ENCODE measurements at regions not wholly inside any gene's neighbourhood (a gene's known extent, or its start where the extent isn't known, plus 50 kb on each side); places are given as distances from the start of the nearest gene placed in this dataset.

GRCh38 chrX:39336671-39337311 lies 535.5 kb downstream of the MID1IP1 start:
- no peak overlapping the region for H3K4me3 ChIP-seq (ENCODE audit: low read depth in 2 of 2, low read length in 1 of 2)

DNA sequence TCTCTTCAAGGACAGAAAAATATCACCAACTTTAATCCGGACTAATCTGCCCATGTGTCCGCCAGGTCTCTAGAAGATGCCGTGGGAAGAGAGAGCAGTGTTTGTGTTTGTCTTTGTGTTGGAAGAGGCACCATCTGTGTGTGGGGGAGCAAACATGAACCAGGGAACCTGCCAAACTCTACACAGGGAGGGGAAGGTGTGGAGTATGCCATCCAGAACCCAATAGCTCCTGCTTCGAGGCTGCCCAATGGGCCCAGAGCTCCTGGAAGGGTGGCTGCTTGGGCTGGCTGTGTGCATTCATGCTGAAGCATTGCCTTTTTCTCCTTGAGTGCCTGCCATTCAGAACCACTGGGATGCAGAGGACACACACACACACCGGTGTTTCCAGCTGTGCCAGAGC lies 536.2 kb downstream of the MID1IP1 start:
- ChIA-PET CTCF (no interaction called here), POLR2A (no interaction called here)
- Histone ChIP-seq H3K27me3 (ENCODE audit: insufficient read depth) (peaks cover 5% of the 10 kb centered on the region; the same call in 1 of the 2 replicates), H3K4me1 (ENCODE audit: control insufficient read depth in 1 of 2, insufficient read depth in 2 of 2, low read depth in 1 of 2, low read length in 1 of 2) (peaks cover 0 to 2% of the 10 kb centered on the region in 2 experiments; a peak in 1 of 4 replicates), H3K9me3 (no peaks in the 10 kb centered on the region), H3K9ac (no peak overlapping the region), H3K9me2 (no peaks in the 10 kb centered on the region), H3K36me3 (replicated peaks in 1 of 2; ENCODE audit: control insufficient read depth in 1 of 2, insufficient read depth in 2 of 2, low read length in 1 of 2) (no peaks in the 10 kb centered on the region), H4K20me1 (ENCODE audit: insufficient read depth) (no peaks in the 10 kb centered on the region), H3K4me3 (ENCODE audit: low read depth in 2 of 2, low read length in 1 of 2) (no peak overlapping the region), H2AFZ (ENCODE audit: low read depth) (no peak overlapping the region), H3K27ac (ENCODE audit: low read depth in 2 of 2, low read length in 1 of 2) (no peak overlapping the region), H3K4me2 (no peak overlapping the region), H3F3A (replicated peaks; ENCODE audit: insufficient read depth) (no peaks in the 10 kb centered on the region), H3K79me2 (ENCODE audit: insufficient read depth) (no peaks in the 10 kb centered on the region)
- TF ChIP-seq GABPA (IDR thresholded peaks at IDR 0.05; ENCODE audit: low read depth) (no peak), SIN3A (IDR thresholded peaks at IDR 0.05; ENCODE audit: borderline replicate concordance, low read depth, low read length) (no peak), NFIC (IDR thresholded peaks at IDR 0.05; ENCODE audit: borderline replicate concordance) (no peak), RAD21 (IDR thresholded peaks at IDR 0.05; ENCODE audit: low read length) (no peak), FOXJ3 (CRISPR knock-in tag; IDR thresholded peaks at IDR 0.05) (no peak), FOSL2 (IDR thresholded peaks at IDR 0.05; ENCODE audit: borderline replicate concordance, low read depth) (no peak), TEAD4 (IDR thresholded peaks at IDR 0.05; ENCODE audit: borderline replicate concordance, insufficient read depth) (no peak), TCF12 (IDR thresholded peaks at IDR 0.05) (no peak), NRF1 (IDR thresholded peaks at IDR 0.05; ENCODE audit: low read depth, low read length) (no peak), CTCF (IDR thresholded peaks at IDR 0.05) (no peak), GATA2 (CRISPR knock-in tag; IDR thresholded peaks at IDR 0.05) (no peak), SMC3 (IDR thresholded peaks at IDR 0.05; ENCODE audit: low read depth, low read length) (no peak), YY1 (IDR thresholded peaks at IDR 0.05; ENCODE audit: low read depth) (no peak), EP300 (IDR thresholded peaks at IDR 0.05; ENCODE audit: borderline replicate concordance in 1 of 2, low read depth in 1 of 2, low read length in 1 of 2) (no peak), RFX5 (IDR thresholded peaks at IDR 0.05; ENCODE audit: low read length) (no peak), TAF1 (IDR thresholded peaks at IDR 0.05; ENCODE audit: borderline replicate concordance, low read depth, low read length) (no peak)
- TF ChIP-seq, protein P1, sequence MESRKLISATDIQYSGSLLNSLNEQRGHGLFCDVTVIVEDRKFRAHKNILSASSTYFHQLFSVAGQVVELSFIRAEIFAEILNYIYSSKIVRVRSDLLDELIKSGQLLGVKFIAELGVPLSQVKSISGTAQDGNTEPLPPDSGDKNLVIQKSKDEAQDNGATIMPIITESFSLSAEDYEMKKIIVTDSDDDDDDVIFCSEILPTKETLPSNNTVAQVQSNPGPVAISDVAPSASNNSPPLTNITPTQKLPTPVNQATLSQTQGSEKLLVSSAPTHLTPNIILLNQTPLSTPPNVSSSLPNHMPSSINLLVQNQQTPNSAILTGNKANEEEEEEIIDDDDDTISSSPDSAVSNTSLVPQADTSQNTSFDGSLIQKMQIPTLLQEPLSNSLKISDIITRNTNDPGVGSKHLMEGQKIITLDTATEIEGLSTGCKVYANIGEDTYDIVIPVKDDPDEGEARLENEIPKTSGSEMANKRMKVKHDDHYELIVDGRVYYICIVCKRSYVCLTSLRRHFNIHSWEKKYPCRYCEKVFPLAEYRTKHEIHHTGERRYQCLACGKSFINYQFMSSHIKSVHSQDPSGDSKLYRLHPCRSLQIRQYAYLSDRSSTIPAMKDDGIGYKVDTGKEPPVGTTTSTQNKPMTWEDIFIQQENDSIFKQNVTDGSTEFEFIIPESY (IDR thresholded peaks at IDR 0.05; ENCODE audit: borderline replicate concordance, low read depth), result no peak
- no peak for DNase-seq
- 46% methylated on average over 5 of the region's 5 CpGs for WGBS (ENCODE audit: low lambda C conversion rate)

More at GRCh38 chrX:39336671-39337311, 535.5 kb downstream of the MID1IP1 start:
- no peaks in the 10 kb centered on the region for H3K9me3 ChIP-seq
- H3K9me2 ChIP-seq, result no peaks in the 10 kb centered on the region
- no peaks in the 10 kb centered on the region for H4K20me1 ChIP-seq (ENCODE audit: insufficient read depth)
- no peaks in the 10 kb centered on the region for H3K36me3 ChIP-seq (replicated peaks in 1 of 2; ENCODE audit: control insufficient read depth in 1 of 2, insufficient read depth in 2 of 2, low read length in 1 of 2)
- H3K27me3 ChIP-seq (ENCODE audit: insufficient read depth), result peaks cover 5% of the 10 kb centered on the region; the same call in 1 of the 2 replicates
- CTCF ChIA-PET, result no interaction called here
- H3K9ac ChIP-seq, result no peak overlapping the region
- no peak for DNase-seq
- H3K4me1 ChIP-seq (ENCODE audit: control insufficient read depth in 1 of 2, insufficient read depth in 2 of 2, low read depth in 1 of 2, low read length in 1 of 2), result peaks cover 0 to 2% of the 10 kb centered on the region in 2 experiments; a peak in 1 of 4 replicates
- H3K79me2 ChIP-seq (ENCODE audit: insufficient read depth), result no peaks in the 10 kb centered on the region
- H3K27ac ChIP-seq (ENCODE audit: low read depth in 2 of 2, low read length in 1 of 2), result no peak overlapping the region
- TF ChIP-seq JUND (IDR thresholded peaks at IDR 0.05), result no peak
- no peak for TF ChIP-seq GATA2 (CRISPR knock-in tag; IDR thresholded peaks at IDR 0.05)
- TF ChIP-seq, protein P2, sequence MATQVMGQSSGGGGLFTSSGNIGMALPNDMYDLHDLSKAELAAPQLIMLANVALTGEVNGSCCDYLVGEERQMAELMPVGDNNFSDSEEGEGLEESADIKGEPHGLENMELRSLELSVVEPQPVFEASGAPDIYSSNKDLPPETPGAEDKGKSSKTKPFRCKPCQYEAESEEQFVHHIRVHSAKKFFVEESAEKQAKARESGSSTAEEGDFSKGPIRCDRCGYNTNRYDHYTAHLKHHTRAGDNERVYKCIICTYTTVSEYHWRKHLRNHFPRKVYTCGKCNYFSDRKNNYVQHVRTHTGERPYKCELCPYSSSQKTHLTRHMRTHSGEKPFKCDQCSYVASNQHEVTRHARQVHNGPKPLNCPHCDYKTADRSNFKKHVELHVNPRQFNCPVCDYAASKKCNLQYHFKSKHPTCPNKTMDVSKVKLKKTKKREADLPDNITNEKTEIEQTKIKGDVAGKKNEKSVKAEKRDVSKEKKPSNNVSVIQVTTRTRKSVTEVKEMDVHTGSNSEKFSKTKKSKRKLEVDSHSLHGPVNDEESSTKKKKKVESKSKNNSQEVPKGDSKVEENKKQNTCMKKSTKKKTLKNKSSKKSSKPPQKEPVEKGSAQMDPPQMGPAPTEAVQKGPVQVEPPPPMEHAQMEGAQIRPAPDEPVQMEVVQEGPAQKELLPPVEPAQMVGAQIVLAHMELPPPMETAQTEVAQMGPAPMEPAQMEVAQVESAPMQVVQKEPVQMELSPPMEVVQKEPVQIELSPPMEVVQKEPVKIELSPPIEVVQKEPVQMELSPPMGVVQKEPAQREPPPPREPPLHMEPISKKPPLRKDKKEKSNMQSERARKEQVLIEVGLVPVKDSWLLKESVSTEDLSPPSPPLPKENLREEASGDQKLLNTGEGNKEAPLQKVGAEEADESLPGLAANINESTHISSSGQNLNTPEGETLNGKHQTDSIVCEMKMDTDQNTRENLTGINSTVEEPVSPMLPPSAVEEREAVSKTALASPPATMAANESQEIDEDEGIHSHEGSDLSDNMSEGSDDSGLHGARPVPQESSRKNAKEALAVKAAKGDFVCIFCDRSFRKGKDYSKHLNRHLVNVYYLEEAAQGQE (IDR thresholded peaks at IDR 0.05; ENCODE audit: low read depth, low read length), result no peak
- 21% methylated on average over 5 of the region's 5 CpGs for WGBS (ENCODE audit: low lambda C conversion rate)
- no peak overlapping the region for H2AFZ ChIP-seq (ENCODE audit: low read depth)
- no peak overlapping the region for H3K4me2 ChIP-seq
- H3F3A ChIP-seq (replicated peaks; ENCODE audit: insufficient read depth), result no peaks in the 10 kb centered on the region
- POLR2A ChIA-PET, result no interaction called here
